Prostate gland (tissue), 2 donors: ENCODE measurements at regions not wholly inside any gene's neighbourhood (a gene's known extent, or its start where the extent isn't known, plus 50 kb on each side); places are given as distances from the start of the nearest gene placed in this dataset.

Experiments
- CTCF ChIP-seq, 4 experiments: fragments of 200-600 bp in 2 of 4; fragments of 450-650 bp in 2 of 4; sonication (generic) in 2 of 4; IDR thresholded peaks; 1 replicate in 3 of 4; 2 replicates in 1 of 4; pipeline ENCODE4 v1.5.1; 2016 to 2019; ENCODE audit warnings: antibody characterized with exemption in 4 of 4, mild to moderate bottlenecking in 2 of 4, moderate library complexity in 2 of 4
- POLR2A ChIP-seq: fragments of 450-650 bp; IDR thresholded peaks from one replicate; pipeline ENCODE4 v1.6.1; 2016; ENCODE audit warnings: antibody characterized with exemption, mild to moderate bottlenecking
- POLR2AphosphoS5 ChIP-seq: sonication (generic); formaldehyde crosslinking; IDR thresholded peaks from one replicate; pipeline ENCODE4 v1.6.1; 2017; ENCODE audit warnings: antibody characterized with exemption

GRCh38 chr12:84329938-84330337, 582.7 kb downstream of the SLC6A15 start:
- no peak for TF ChIP-seq CTCF (IDR thresholded peaks at IDR 0.05)
- no peak for TF ChIP-seq POLR2A
- TF ChIP-seq POLR2AphosphoS5 = no peak
